ENCODE measurements at regions not wholly inside any gene's neighbourhood (a gene's known extent, or its start where the extent isn't known, plus 50 kb on each side); places are given as distances from the start of the nearest gene placed in this dataset.

DNA sequence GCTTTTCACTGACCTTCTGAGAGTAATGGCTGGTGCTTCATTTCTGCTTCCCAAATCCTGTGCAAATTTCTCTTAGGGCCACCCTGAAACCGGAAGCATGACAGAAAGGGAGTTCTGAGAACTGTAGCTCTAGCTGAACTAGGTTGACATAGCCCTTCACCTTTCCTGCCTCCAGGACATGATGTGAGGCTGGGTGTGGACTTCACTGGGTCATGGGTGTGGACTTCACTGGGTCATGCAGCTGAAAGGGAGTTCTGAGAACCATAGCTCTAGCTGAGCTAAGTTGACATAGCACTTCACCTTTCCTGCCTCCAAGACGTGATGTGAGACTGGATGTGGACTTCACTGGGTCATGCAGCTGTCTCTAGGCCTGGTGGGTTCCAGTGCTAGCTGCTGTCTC, 54.3 kb upstream of the NLRP1 start:
- TF ChIP-seq, protein P1, sequence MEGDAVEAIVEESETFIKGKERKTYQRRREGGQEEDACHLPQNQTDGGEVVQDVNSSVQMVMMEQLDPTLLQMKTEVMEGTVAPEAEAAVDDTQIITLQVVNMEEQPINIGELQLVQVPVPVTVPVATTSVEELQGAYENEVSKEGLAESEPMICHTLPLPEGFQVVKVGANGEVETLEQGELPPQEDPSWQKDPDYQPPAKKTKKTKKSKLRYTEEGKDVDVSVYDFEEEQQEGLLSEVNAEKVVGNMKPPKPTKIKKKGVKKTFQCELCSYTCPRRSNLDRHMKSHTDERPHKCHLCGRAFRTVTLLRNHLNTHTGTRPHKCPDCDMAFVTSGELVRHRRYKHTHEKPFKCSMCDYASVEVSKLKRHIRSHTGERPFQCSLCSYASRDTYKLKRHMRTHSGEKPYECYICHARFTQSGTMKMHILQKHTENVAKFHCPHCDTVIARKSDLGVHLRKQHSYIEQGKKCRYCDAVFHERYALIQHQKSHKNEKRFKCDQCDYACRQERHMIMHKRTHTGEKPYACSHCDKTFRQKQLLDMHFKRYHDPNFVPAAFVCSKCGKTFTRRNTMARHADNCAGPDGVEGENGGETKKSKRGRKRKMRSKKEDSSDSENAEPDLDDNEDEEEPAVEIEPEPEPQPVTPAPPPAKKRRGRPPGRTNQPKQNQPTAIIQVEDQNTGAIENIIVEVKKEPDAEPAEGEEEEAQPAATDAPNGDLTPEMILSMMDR (IDR thresholded peaks at IDR 0.05; ENCODE audit: insufficient read depth, low read length), result no peak
- TF ChIP-seq POLR2AphosphoS5 (IDR thresholded peaks at IDR 0.05; ENCODE audit: low read depth) (no peak), REST (IDR thresholded peaks at IDR 0.05; ENCODE audit: insufficient replicate concordance, low read depth) (no peak), SPI1 (IDR thresholded peaks at IDR 0.05; ENCODE audit: borderline replicate concordance, low read depth) (no peak), GABPA (IDR thresholded peaks at IDR 0.05; ENCODE audit: low read depth) (no peak)

All from HL-60 (cell line).